ENCODE measurements at regions not wholly inside any gene's neighbourhood (a gene's known extent, or its start where the extent isn't known, plus 50 kb on each side); places are given as distances from the start of the nearest gene placed in this dataset.

- no peaks in the 10 kb centered on the region for H3K9me3 Mint-ChIP-seq
- H3K36me3 Mint-ChIP-seq (ENCODE audit: low read depth) = no peaks in the 10 kb centered on the region
- no peaks in the 10 kb centered on the region for H3K4me1 Mint-ChIP-seq
- H3K4me3 Mint-ChIP-seq = no peak overlapping the region
- H3K27ac Mint-ChIP-seq = no peak overlapping the region
- DNase-seq = no peak
- intact Hi-C loops (cut with micrococcal nuclease) = no loop called here
- peaks cover 2% of the 10 kb centered on the region for H3K27me3 Mint-ChIP-seq
Observed at GRCh38 chr10:78914502-78915189, 154.1 kb upstream of the ZMIZ1 start.

- intact Hi-C loops (cut with micrococcal nuclease) = no loop called here
- H3K27ac Mint-ChIP-seq = no peak overlapping the region
- H3K4me3 Mint-ChIP-seq = no peak overlapping the region
- DNase-seq = no peak
- no peaks in the 10 kb centered on the region for H3K4me1 Mint-ChIP-seq
- H3K9me3 Mint-ChIP-seq = no peaks in the 10 kb centered on the region
- peaks cover 2% of the 10 kb centered on the region for H3K27me3 Mint-ChIP-seq
- no peaks in the 10 kb centered on the region for H3K36me3 Mint-ChIP-seq (ENCODE audit: low read depth)
Observed at GRCh38 chr10:78915190-78915518, 153.6 kb upstream of the ZMIZ1 start.

GRCh38 chr10:78916227-78916626 is 152.5 kb upstream of the ZMIZ1 start:
- no peak for DNase-seq
- H3K4me3 Mint-ChIP-seq = no peak overlapping the region
- intact Hi-C loops (cut with micrococcal nuclease) = no loop called here
- H3K36me3 Mint-ChIP-seq (ENCODE audit: low read depth) = no peaks in the 10 kb centered on the region
- H3K9me3 Mint-ChIP-seq = no peaks in the 10 kb centered on the region
- H3K27me3 Mint-ChIP-seq = peaks cover 2% of the 10 kb centered on the region
- H3K27ac Mint-ChIP-seq = no peak overlapping the region
- H3K4me1 Mint-ChIP-seq = no peaks in the 10 kb centered on the region

- intact Hi-C loops (cut with micrococcal nuclease) = no loop called here
- no peaks in the 10 kb centered on the region for H3K36me3 Mint-ChIP-seq (ENCODE audit: low read depth)
- no peak overlapping the region for H3K4me3 Mint-ChIP-seq
- H3K27me3 Mint-ChIP-seq = peaks cover 2% of the 10 kb centered on the region
- H3K27ac Mint-ChIP-seq = no peak overlapping the region
- no peak for DNase-seq
- no peaks in the 10 kb centered on the region for H3K9me3 Mint-ChIP-seq
- H3K4me1 Mint-ChIP-seq = no peaks in the 10 kb centered on the region
Observed at GRCh38 chr10:78919181-78919966, 149.4 kb upstream of the ZMIZ1 start.

GRCh38 chr10:78920011-78920410 is 148.8 kb upstream of the ZMIZ1 start:
- Mint-ChIP-seq H3K9me3 (no peaks in the 10 kb centered on the region), H3K36me3 (ENCODE audit: low read depth) (no peaks in the 10 kb centered on the region)

GRCh38 chr10:78921895-78922294 is 146.9 kb upstream of the ZMIZ1 start:
- intact Hi-C loops (cut with micrococcal nuclease) = no loop called here
- no peak for DNase-seq

More at GRCh38 chr10:78920011-78920410, 148.8 kb upstream of the ZMIZ1 start:
- Mint-ChIP-seq H3K27ac (no peak overlapping the region), H3K4me1 (no peaks in the 10 kb centered on the region), H3K4me3 (no peak overlapping the region), H3K27me3 (peaks cover 2% of the 10 kb centered on the region)
- DNase-seq = no peak
- intact Hi-C loops (cut with micrococcal nuclease) = no loop called here

GRCh38 chr10:78923647-78924318 is 145.0 kb upstream of the ZMIZ1 start:
- Mint-ChIP-seq H3K27me3 (peaks cover 1% of the 10 kb centered on the region), H3K36me3 (ENCODE audit: low read depth) (no peaks in the 10 kb centered on the region), H3K9me3 (no peaks in the 10 kb centered on the region), H3K4me1 (no peaks in the 10 kb centered on the region), H3K27ac (no peak overlapping the region), H3K4me3 (no peak overlapping the region)
- intact Hi-C loops (cut with micrococcal nuclease) = no loop called here
- DNase-seq = no peak

More at GRCh38 chr10:78921895-78922294, 146.9 kb upstream of the ZMIZ1 start:
- Mint-ChIP-seq H3K9me3 (no peaks in the 10 kb centered on the region), H3K4me1 (no peaks in the 10 kb centered on the region), H3K27me3 (peaks cover 2% of the 10 kb centered on the region), H3K27ac (no peak overlapping the region), H3K36me3 (ENCODE audit: low read depth) (no peaks in the 10 kb centered on the region), H3K4me3 (no peak overlapping the region)

GRCh38 chr10:78924319-78925003 is 144.3 kb upstream of the ZMIZ1 start:
- Mint-ChIP-seq H3K27me3 (peaks cover 1% of the 10 kb centered on the region), H3K27ac (no peak overlapping the region), H3K4me3 (no peak overlapping the region), H3K36me3 (ENCODE audit: low read depth) (no peaks in the 10 kb centered on the region), H3K9me3 (no peaks in the 10 kb centered on the region), H3K4me1 (no peaks in the 10 kb centered on the region)
- intact Hi-C loops (cut with micrococcal nuclease) = no loop called here
- DNase-seq = no peak

- no peak for DNase-seq
- H3K9me3 Mint-ChIP-seq = no peaks in the 10 kb centered on the region
- H3K36me3 Mint-ChIP-seq (ENCODE audit: low read depth) = no peaks in the 10 kb centered on the region
- H3K4me1 Mint-ChIP-seq = no peaks in the 10 kb centered on the region
- no peak overlapping the region for H3K27ac Mint-ChIP-seq
- H3K27me3 Mint-ChIP-seq = peaks cover 1% of the 10 kb centered on the region
- intact Hi-C loops (cut with micrococcal nuclease) = no loop called here
- no peak overlapping the region for H3K4me3 Mint-ChIP-seq
Observed at GRCh38 chr10:78925275-78925674, 143.5 kb upstream of the ZMIZ1 start.

- Mint-ChIP-seq H3K27me3 (peaks cover 3% of the 10 kb centered on the region), H3K4me1 (no peaks in the 10 kb centered on the region), H3K4me3 (no peak overlapping the region), H3K36me3 (ENCODE audit: low read depth) (no peaks in the 10 kb centered on the region), H3K9me3 (no peaks in the 10 kb centered on the region), H3K27ac (no peak overlapping the region)
- intact Hi-C loops (cut with micrococcal nuclease) = no loop called here
- DNase-seq = no peak
Observed at GRCh38 chr10:78925800-78926319, 142.9 kb upstream of the ZMIZ1 start.

- H3K27me3 Mint-ChIP-seq = peaks cover 5% of the 10 kb centered on the region
- no peak for DNase-seq
- no peaks in the 10 kb centered on the region for H3K9me3 Mint-ChIP-seq
- H3K27ac Mint-ChIP-seq = no peak overlapping the region
- intact Hi-C loops (cut with micrococcal nuclease) = no loop called here
- no peaks in the 10 kb centered on the region for H3K4me1 Mint-ChIP-seq
- H3K36me3 Mint-ChIP-seq (ENCODE audit: low read depth) = no peaks in the 10 kb centered on the region
- no peak overlapping the region for H3K4me3 Mint-ChIP-seq
Observed at GRCh38 chr10:78927257-78927995, 141.3 kb upstream of the ZMIZ1 start.

GRCh38 chr10:78928330-78928729 is 140.4 kb upstream of the ZMIZ1 start:
- H3K4me3 Mint-ChIP-seq = no peak overlapping the region
- no peak overlapping the region for H3K27ac Mint-ChIP-seq
- no peaks in the 10 kb centered on the region for H3K36me3 Mint-ChIP-seq (ENCODE audit: low read depth)
- intact Hi-C loops (cut with micrococcal nuclease) = no loop called here
- no peaks in the 10 kb centered on the region for H3K4me1 Mint-ChIP-seq
- DNase-seq = no peak
- no peaks in the 10 kb centered on the region for H3K9me3 Mint-ChIP-seq
- H3K27me3 Mint-ChIP-seq = peaks cover 7% of the 10 kb centered on the region

- Mint-ChIP-seq H3K9me3 (no peaks in the 10 kb centered on the region), H3K4me1 (no peaks in the 10 kb centered on the region), H3K4me3 (no peak overlapping the region), H3K27ac (no peak overlapping the region), H3K27me3 (peaks cover 7% of the 10 kb centered on the region), H3K36me3 (ENCODE audit: low read depth) (no peaks in the 10 kb centered on the region)
- DNase-seq = no peak
- intact Hi-C loops (cut with micrococcal nuclease) = no loop called here
Observed at GRCh38 chr10:78929541-78929940, 139.2 kb upstream of the ZMIZ1 start.

Measured in activated CD4-positive, alpha-beta T cell treated with anti-CD3 and anti-CD28 coated beads, Interleukin-2, amount 10 ng/mL, durations not matched to agents 24 days and 14 days (primary cell).